GM19455 (cell line): ENCODE measurements at regions not wholly inside any gene's neighbourhood (a gene's known extent, or its start where the extent isn't known, plus 50 kb on each side); places are given as distances from the start of the nearest gene placed in this dataset.
"Not testable (repeated sequence)": the region's sequence is repeated elsewhere in the genome, so short reads cannot be mapped to it uniquely, and the experiment has no call there.

ENCODE experiments used
- ATAC-seq: cut with Tn5 transposase; IDR thresholded peaks from one replicate; pipeline ENCODE4 v1.9.1; 2021; ENCODE audit not compliant: unreplicated experiment

DNA sequence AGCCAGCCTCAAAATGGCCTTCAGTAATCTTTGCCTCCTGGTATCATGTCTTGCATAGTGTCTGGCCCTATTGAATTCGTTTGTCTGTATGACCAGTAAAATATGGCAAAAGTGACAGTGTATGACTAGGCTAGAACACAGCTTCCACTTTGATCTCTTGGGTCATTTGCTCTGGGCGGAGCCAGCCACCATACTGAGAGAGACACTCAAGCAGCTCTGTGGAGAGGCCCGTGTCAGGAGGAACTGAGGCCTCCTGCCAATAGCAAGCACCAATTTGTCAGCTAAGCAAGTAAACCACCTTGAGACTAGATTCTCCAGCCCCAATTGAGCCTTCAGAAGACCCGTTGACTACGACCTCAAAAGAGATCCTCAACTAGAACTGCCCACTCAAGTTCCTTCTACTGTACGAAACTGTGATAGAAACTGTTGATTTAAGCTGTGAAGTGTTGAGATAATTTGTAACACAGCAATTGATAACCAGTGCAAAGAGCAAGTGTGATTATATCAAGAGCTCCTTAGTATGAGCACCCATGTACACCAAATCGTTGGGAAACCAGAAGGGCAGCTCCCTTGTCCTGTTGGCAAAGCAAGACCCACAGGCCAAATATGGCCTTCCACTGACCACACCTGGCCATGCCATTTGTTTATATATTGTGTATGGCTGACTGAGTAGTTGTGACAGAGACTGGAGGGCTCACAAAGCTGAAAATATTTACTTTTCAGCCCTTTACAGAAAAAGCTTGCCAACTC lies 52.7 kb upstream of the SERBP1 start:
- no peak for ATAC-seq

- ATAC-seq = no peak
Observed at GRCh38 chr1:67484492-67484891, 54.3 kb upstream of the SERBP1 start.

DNA sequence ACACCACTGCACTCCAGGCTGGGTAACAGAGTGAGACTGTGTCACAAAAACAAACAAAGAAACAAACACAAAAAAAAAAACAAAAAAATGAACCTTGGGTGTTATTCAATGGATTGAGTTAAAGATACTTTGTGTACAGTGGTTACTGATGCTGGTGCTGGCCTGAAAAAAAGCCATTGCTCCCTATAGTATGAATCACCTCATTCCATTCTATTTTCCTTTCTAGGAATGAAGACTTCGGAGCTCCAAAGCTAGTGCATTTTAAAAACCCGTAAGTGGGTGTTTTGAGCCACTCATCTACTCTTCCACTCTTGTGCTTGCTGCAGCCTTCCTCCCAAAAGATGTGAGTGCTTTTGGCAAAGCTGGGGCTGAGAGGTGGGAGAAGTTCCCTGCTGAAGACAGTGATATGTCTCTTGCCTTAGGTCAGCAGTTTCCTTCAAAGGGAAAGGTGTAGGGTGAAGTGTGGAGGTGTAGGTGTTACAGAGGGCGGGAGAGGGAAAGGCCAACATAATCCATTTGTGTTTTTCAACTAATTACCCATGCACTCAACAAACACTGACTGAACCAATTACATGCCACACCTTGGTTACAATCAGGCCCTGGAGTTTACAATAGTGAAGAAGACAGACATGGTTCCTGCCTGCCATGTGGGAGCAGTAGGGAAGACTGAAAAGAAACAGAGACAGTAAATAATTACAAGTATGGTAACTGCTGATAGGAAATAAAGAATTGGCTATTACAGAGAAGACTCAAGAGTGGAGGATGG lies 55.0 kb upstream of the SERBP1 start:
- no peak for ATAC-seq

DNA sequence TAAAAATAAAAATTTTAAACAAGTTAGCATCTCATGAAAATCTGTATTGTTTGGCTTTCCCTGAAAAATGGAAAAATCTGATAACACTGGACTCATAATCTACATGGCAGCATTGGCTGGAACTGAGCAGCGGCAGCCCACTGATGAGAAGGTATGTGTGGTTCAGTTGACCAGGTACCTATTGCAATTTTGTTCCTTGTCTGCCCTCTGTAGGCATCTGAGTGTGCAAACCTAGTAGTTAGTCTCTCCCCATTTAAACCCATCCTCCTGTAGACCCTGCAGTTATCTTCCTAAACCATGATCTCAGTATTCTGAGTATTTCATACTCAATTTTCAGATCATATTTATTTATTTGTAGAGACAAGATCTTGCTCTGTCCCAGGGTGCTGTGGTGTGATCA lies 59.4 kb upstream of the SERBP1 start:
- ATAC-seq = no peak

GRCh38 chr1:67491280-67491679 lies 61.1 kb upstream of the SERBP1 start:
- no peak for ATAC-seq

DNA sequence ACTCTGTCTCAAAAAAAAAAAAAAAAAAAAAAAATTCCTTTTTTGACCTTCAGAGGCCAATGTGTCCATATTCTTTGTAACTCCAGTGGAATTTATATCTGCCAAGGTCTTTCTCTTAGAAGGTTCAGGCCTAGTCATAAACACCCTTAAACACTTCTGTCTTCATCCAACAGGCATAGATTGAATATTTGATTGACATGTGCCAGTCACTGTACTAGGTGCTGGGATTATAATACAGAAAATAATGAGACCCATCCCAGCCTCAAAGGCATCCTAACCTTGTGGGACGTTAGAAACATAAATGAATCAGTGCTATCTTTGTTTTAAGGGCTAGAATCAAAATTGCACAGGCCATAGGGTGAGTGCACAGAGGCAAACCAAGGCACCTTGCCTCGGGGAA lies 62.9 kb upstream of the SERBP1 start:
- no peak for ATAC-seq

DNA sequence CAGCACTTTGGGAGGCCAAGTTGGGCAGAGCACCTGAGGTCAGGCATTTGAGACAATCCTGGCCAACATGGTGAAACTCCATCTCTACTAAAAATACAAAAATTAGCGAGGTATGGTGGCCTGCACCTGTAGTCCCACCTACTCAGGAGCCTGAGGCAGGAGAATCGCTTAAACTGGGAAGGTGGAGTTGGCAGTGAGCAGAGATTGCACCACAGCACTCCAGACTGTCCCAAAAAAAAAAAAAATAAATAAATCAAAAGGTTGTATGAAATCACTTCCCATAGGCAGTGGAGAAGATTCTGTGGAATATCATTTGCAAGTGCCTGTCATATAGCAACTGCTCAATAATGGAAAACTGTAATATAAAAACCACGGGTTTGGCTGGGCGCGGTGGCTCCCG lies 65.1 kb upstream of the SERBP1 start:
- no peak for ATAC-seq

GRCh38 chr1:67496329-67496728 lies 66.1 kb upstream of the SERBP1 start:
- ATAC-seq = no peak

GRCh38 chr1:67500413-67500959 lies 70.3 kb upstream of the SERBP1 start:
- ATAC-seq = peak; percentile 100

DNA sequence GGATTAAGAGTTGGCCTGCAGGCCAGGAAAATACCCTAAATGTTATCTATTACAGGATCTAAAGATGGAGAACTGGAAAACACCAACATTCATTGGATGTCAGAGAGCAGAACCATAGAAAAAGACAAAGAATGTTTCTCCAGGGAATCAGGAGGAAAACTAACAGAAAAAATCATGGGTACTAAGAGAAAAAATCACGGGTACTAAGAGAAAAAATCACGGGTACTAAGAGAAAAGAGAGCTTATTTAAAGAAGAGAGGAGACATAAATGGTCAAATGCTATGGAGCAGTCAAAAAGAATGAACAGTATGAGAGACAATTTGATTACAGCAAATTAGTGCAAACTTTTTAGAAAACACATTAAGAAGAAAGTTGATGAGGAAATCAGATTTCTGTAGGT lies 73.8 kb upstream of the SERBP1 start:
- no peak for ATAC-seq

- not testable (repeated sequence) for ATAC-seq
Observed at GRCh38 chr1:67513392-67514294, 83.4 kb upstream of the SERBP1 start.

DNA sequence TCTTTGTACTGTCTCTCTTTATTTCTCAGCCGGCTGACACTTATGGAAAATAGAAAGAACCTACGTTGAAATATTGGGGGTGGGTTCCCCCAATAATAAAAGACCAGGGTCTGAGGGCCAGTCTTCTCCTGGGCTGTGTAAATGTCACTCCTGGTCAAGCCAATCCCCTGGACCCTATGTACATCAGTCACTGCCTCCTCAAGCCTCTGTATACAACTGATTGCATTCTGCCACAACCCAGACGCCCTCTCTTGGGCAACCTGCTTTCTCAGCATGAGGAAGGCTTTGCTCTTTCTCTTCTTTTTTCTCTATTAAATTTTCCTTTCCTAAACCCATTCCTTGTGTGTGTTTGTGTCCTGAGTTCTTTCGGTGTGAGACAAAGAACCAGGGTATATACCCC lies 84.1 kb upstream of the SERBP1 start:
- ATAC-seq = no peak

DNA sequence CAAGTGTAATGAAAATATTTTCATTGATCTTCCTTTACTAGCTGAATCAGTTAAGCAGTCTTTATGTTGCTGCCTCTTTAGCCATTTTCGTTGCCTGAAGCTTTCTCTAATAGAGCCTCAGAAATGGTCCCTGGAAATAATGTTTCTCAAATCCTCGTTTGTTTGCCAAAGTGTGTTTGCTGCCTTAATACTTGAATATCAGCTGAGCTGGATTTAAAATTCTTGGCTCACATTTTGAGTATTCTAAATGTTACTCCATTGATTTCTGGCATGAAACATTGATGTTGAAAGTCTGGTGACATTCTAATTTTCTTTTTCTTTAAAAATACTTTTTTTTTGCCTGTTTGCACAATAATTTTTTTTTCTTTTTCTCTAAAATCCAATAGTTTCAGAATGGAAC lies 84.6 kb upstream of the SERBP1 start:
- no peak for ATAC-seq

DNA sequence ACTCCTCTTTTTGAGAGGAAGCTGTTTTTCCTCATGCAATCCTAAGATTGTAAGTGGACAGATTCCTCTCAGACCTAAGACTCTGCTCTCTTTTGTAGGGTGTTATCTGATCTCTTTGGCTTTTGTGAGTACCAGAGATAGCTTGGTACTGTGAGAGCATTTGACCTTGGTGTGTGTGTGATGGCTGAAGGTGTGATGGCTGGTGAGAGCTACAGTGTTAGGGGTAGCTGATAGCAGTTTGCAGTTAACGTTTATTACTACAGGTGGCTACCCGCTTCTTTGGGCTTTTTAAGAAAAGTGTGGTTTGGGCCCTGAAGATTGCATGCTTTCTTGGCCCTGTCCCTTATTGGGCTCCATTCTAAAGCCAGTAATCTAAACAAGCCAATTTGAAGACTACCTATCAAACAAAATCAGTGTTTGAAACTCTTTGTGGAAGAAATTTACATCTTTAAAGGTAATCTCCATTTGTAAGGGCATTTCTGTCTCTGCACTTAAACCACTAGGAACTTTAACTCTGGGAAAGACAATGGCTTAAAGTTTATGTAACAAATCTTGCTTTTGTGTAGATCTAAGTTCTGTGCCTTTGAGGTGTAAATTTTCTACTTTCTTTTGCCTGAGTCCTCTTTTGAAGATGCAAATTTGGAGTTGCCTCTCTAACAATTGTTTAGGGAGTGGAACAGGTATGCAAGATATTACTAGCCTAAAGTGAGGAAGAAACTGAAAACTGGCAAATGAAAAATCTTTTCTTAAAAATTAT lies 85.3 kb upstream of the SERBP1 start:
- ATAC-seq = no peak

- ATAC-seq = no peak
Observed at GRCh38 chr1:67517046-67517445, 86.8 kb upstream of the SERBP1 start.

- no peak for ATAC-seq
Observed at GRCh38 chr1:67522001-67522441, 91.8 kb upstream of the SERBP1 start.

- ATAC-seq = no peak
Observed at GRCh38 chr1:67522793-67523192, 92.6 kb upstream of the SERBP1 start.

DNA sequence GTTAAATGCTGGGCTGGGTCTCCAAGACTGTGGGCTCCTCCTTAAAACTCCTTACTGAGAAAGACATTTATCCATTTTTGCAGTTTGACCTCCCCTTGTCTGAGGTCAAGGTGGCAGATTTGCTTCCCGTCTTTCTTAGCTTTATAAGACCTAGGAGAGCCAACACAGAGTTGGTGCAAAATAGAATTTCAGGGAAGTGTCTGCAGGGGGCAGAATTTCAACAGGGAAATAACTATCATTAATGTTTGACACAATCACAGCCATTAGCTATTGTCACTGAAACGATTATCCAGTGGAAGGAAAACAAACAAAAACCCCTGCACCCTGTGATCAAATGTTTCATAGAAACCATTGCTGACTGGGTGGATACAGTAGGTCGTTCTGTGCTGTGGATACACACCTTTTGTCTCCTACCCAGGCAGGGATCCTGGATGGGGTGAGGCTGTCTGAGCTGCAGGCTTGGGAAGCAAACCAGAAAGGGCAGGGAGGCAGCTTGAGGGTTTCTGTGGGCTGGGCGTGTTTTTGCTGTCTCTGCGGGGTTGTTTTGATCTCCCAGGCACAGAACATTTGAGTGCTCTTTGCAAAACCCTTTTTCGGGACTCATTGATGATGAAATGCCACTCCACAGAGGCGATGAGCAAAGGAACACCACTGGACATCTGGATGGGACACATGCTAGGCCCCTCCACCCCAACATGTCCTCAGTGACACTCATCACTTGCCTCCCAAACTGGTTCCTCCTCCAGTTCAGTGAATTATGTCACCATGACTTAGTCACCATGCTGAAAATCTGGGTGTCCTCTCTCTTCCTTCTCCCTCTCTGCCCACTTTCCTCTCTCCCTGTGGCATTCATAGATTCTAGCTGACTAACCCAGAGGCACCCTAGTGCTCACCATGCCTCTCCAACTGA lies 94.2 kb upstream of the SERBP1 start:
- no peak for ATAC-seq

- no peak for ATAC-seq
Observed at GRCh38 chr1:67525053-67525760, 95.0 kb upstream of the SERBP1 start.
